Neural cell (in vitro differentiated cells): ENCODE measurements at regions not wholly inside any gene's neighbourhood (a gene's known extent, or its start where the extent isn't known, plus 50 kb on each side); places are given as distances from the start of the nearest gene placed in this dataset.

Experiments used
- H2AFZ ChIP-seq: fragments of 200-600, 300-800 bp; sonication (generic), shearing (Covaris generic); 2 replicates; pipeline ENCODE4 v1.6.0; 2014; ENCODE audit warnings: low read depth, mild to moderate bottlenecking, antibody characterized with exemption, low read length, moderate library complexity
- H3F3A ChIP-seq: fragments of 200-600 bp; shearing (Covaris generic); 2 replicates; pipeline ENCODE4 v1.6.1; 2016; ENCODE audit warnings: mild to moderate bottlenecking, moderate library complexity, mixed read lengths, antibody characterized with exemption, low read length; ENCODE audit not compliant: insufficient read depth, poor library complexity, severe bottlenecking
- H3K27ac ChIP-seq: fragments of 200-600, 300-800 bp; sonication (generic), shearing (Covaris generic); 2 replicates; pipeline ENCODE4 v1.5.1; 2014; ENCODE audit warnings: mild to moderate bottlenecking, low read length, moderate library complexity
- H3K27me3 ChIP-seq: fragments of 300-800, 200-600 bp; sonication (generic), shearing (Covaris generic); 2 replicates; pipeline ENCODE4 v1.6.0; 2014; ENCODE audit warnings: mild to moderate bottlenecking, low read depth, low read length, moderate library complexity; ENCODE audit not compliant: insufficient read depth
- H3K36me3 ChIP-seq: fragments of 300-800, 200-600 bp; sonication (generic), shearing (Covaris generic); 2 replicates; pipeline ENCODE4 v1.5.1; 2014; ENCODE audit warnings: mild to moderate bottlenecking, antibody characterized with exemption, low read length, moderate library complexity; ENCODE audit not compliant: insufficient read depth
- H3K4me2 ChIP-seq: fragments of 300-800, 200-600 bp; sonication (generic), shearing (Covaris generic); 2 replicates; pipeline ENCODE4 v1.6.0; 2014; ENCODE audit warnings: mild to moderate bottlenecking, low read length
- H3K4me3 ChIP-seq: fragments of 300-800, 200-600 bp; sonication (generic), shearing (Covaris generic); 2 replicates; pipeline ENCODE4 v1.5.1; 2014; ENCODE audit warnings: mild to moderate bottlenecking, low read length, moderate library complexity
- H3K79me2 ChIP-seq: fragments of 200-600 bp; shearing (Covaris generic); replicated peaks from 2 replicates; pipeline ENCODE4 v1.6.0; 2014; ENCODE audit warnings: mild to moderate bottlenecking, low read length, moderate library complexity; ENCODE audit not compliant: insufficient read depth
- H3K9ac ChIP-seq: fragments of 300-800, 200-600 bp; sonication (generic), shearing (Covaris generic); 2 replicates; pipeline ENCODE4 v1.6.1; 2016; ENCODE audit warnings: mild to moderate bottlenecking, low read length, mixed read lengths
- H3K9me2 ChIP-seq: fragments of 200-600 bp; shearing (Covaris generic); 2 replicates; pipeline ENCODE4 v1.6.1; 2016; ENCODE audit warnings: mild to moderate bottlenecking, low read length, mixed read lengths; ENCODE audit not compliant: insufficient read depth
- H3K9me3 ChIP-seq: fragments of 200-600, 300-800 bp; sonication (generic), shearing (Covaris generic); 2 replicates; pipeline ENCODE4 v1.6.1; 2016; ENCODE audit warnings: mild to moderate bottlenecking, mixed run types, low read length, moderate library complexity, mixed read lengths
- H4K20me1 ChIP-seq: fragments of 200-600 bp; shearing (Covaris generic); 2 replicates; pipeline ENCODE4 v1.6.1; 2016; ENCODE audit warnings: mild to moderate bottlenecking, mixed run types; ENCODE audit not compliant: insufficient read depth
- EP300 ChIP-seq: fragments of 450-650 bp; conservative IDR thresholded peaks from 2 replicates; pipeline ENCODE4 v1.6.1; 2014; ENCODE audit warnings: antibody characterized with exemption, mild to moderate bottlenecking, moderate library complexity; ENCODE audit not compliant: poor library complexity, severe bottlenecking
- EZH2 ChIP-seq: fragments of 200-600, 300-800 bp; shearing (Covaris generic), sonication (generic); IDR thresholded peaks from 2 replicates; pipeline ENCODE4 v1.6.1; 2014; ENCODE audit warnings: antibody characterized with exemption, low read length, borderline replicate concordance, mild to moderate bottlenecking; ENCODE audit not compliant: insufficient read depth, poor library complexity, severe bottlenecking
- MXI1 ChIP-seq: fragments of 450-650 bp; conservative IDR thresholded peaks from 2 replicates; pipeline ENCODE4 v1.6.1; 2014; ENCODE audit warnings: antibody characterized with exemption, mild to moderate bottlenecking; ENCODE audit not compliant: poor library complexity, severe bottlenecking
- POLR2AphosphoS5 ChIP-seq: IDR thresholded peaks from 2 replicates; pipeline ENCODE4 v1.6.1; 2012
- RAD21 ChIP-seq: fragments of 450-650 bp; conservative IDR thresholded peaks from 2 replicates; pipeline ENCODE4 v1.6.1; 2014; ENCODE audit warnings: antibody characterized with exemption, mild to moderate bottlenecking, moderate library complexity
- SMC3 ChIP-seq: fragments of 450-650 bp; conservative IDR thresholded peaks from 2 replicates; pipeline ENCODE4 v1.6.1; 2014; ENCODE audit warnings: antibody characterized with exemption, mild to moderate bottlenecking, moderate library complexity; ENCODE audit not compliant: poor library complexity
- TAF1 ChIP-seq: IDR thresholded peaks from 2 replicates; pipeline ENCODE4 v1.6.1; 2012; ENCODE audit warnings: low read depth
- TF ChIP-seq, protein P1 (sequence below): fragments of 450-650 bp; IDR thresholded peaks from 2 replicates; pipeline ENCODE4 v1.5.1; 2014; ENCODE audit warnings: antibody characterized with exemption, mild to moderate bottlenecking, moderate library complexity; ENCODE audit not compliant: poor library complexity, severe bottlenecking
- TF ChIP-seq, protein P2 (sequence below): IDR thresholded peaks from 2 replicates; pipeline ENCODE4 v1.6.1; 2012; ENCODE audit warnings: borderline replicate concordance

DNA sequence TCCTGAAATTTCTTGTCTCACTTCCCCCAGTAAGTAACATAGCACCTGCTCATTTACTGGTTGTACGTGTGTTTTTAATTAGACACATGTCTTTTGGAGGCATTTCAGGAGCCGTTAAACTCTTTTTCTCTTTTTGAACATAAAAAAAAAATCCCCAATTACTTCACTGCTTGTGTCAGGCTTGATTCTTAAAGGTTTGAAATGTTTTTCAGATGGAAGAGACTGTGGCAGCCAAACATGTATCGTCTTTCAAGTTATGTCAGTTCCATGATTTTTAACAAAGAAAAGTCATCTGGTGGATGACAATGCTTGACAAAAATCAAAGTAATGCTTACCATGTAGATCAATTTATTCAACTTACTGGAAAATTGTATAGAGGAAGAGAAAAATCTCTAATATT, 585.8 kb downstream of the GATA3 start:
- H4K20me1 ChIP-seq: no peaks in the 10 kb centered on the region
- no peak overlapping the region for H3K27ac ChIP-seq
- no peaks in the 10 kb centered on the region for H3F3A ChIP-seq
- no peak overlapping the region for H3K9ac ChIP-seq
- H3K9me3 ChIP-seq: no peaks in the 10 kb centered on the region
- no peaks in the 10 kb centered on the region for H3K36me3 ChIP-seq
- TF ChIP-seq RAD21: no peak
- H3K9me2 ChIP-seq: no peaks in the 10 kb centered on the region
- H2AFZ ChIP-seq: no peak overlapping the region
- no peak overlapping the region for H3K4me2 ChIP-seq
- no peak overlapping the region for H3K4me3 ChIP-seq
- no peaks in the 10 kb centered on the region for H3K27me3 ChIP-seq
- H3K79me2 ChIP-seq: no peaks in the 10 kb centered on the region

DNA sequence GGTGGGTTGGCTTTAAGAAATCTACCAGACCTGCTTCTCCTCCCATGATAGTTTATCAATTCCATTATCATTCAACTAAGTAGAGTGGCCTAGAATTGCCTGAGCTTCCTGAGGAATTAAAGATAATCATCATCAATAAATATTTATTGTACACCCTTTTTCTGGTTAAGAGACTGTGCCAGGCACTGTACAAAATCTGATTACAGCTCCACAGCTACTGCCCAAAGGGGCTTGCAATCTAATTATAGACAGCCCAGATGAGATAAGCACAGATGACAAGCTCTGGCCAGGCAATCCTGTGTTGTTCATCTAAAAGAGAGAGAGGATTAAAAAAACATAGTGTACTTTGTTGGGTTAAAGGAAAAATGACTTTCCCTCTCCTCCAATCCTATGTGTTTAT, 586.4 kb downstream of the GATA3 start:
- Histone ChIP-seq H3F3A (no peaks in the 10 kb centered on the region), H2AFZ (no peak overlapping the region), H3K9me2 (no peaks in the 10 kb centered on the region), H3K27ac (no peak overlapping the region), H3K79me2 (no peaks in the 10 kb centered on the region), H3K9ac (no peak overlapping the region), H3K4me2 (no peak overlapping the region), H3K36me3 (no peaks in the 10 kb centered on the region), H3K9me3 (no peaks in the 10 kb centered on the region), H4K20me1 (no peaks in the 10 kb centered on the region), H3K27me3 (no peaks in the 10 kb centered on the region), H3K4me3 (no peak overlapping the region)
- TF ChIP-seq SMC3: no peak
- no peak for TF ChIP-seq MXI1
- TF ChIP-seq, protein P1, sequence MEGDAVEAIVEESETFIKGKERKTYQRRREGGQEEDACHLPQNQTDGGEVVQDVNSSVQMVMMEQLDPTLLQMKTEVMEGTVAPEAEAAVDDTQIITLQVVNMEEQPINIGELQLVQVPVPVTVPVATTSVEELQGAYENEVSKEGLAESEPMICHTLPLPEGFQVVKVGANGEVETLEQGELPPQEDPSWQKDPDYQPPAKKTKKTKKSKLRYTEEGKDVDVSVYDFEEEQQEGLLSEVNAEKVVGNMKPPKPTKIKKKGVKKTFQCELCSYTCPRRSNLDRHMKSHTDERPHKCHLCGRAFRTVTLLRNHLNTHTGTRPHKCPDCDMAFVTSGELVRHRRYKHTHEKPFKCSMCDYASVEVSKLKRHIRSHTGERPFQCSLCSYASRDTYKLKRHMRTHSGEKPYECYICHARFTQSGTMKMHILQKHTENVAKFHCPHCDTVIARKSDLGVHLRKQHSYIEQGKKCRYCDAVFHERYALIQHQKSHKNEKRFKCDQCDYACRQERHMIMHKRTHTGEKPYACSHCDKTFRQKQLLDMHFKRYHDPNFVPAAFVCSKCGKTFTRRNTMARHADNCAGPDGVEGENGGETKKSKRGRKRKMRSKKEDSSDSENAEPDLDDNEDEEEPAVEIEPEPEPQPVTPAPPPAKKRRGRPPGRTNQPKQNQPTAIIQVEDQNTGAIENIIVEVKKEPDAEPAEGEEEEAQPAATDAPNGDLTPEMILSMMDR: no peak
- TF ChIP-seq RAD21: no peak
- no peak for TF ChIP-seq TAF1
- no peak for TF ChIP-seq EZH2
- no peak for TF ChIP-seq POLR2AphosphoS5
- TF ChIP-seq, protein P2, sequence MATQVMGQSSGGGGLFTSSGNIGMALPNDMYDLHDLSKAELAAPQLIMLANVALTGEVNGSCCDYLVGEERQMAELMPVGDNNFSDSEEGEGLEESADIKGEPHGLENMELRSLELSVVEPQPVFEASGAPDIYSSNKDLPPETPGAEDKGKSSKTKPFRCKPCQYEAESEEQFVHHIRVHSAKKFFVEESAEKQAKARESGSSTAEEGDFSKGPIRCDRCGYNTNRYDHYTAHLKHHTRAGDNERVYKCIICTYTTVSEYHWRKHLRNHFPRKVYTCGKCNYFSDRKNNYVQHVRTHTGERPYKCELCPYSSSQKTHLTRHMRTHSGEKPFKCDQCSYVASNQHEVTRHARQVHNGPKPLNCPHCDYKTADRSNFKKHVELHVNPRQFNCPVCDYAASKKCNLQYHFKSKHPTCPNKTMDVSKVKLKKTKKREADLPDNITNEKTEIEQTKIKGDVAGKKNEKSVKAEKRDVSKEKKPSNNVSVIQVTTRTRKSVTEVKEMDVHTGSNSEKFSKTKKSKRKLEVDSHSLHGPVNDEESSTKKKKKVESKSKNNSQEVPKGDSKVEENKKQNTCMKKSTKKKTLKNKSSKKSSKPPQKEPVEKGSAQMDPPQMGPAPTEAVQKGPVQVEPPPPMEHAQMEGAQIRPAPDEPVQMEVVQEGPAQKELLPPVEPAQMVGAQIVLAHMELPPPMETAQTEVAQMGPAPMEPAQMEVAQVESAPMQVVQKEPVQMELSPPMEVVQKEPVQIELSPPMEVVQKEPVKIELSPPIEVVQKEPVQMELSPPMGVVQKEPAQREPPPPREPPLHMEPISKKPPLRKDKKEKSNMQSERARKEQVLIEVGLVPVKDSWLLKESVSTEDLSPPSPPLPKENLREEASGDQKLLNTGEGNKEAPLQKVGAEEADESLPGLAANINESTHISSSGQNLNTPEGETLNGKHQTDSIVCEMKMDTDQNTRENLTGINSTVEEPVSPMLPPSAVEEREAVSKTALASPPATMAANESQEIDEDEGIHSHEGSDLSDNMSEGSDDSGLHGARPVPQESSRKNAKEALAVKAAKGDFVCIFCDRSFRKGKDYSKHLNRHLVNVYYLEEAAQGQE: no peak

DNA sequence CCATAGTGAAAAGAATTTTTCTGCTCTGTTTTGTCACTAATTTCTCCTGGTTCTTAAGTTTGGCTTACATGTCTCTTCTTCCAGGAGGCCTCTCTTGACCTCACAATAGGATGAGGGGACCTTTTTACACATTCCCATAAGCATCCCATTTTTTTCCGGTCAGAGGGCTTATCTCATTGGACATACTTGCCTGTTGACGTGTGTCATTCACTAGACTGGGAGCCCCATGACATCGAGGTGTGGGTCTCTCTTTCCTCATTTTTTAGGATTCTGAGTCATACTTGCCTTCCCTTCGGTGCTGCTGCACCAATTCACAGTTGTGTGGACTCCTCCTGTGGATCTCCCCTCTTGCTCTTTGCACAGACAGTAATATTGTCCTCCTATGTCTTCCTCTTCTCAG, 601.8 kb downstream of the GATA3 start:
- no peaks in the 10 kb centered on the region for H3F3A ChIP-seq
- no peaks in the 10 kb centered on the region for H3K27me3 ChIP-seq
- no peak overlapping the region for H3K27ac ChIP-seq
- H3K36me3 ChIP-seq: no peaks in the 10 kb centered on the region
- H4K20me1 ChIP-seq: no peaks in the 10 kb centered on the region
- H3K4me2 ChIP-seq: no peak overlapping the region
- no peaks in the 10 kb centered on the region for H3K9me2 ChIP-seq
- TF ChIP-seq POLR2AphosphoS5 (no peak), TAF1 (no peak), EP300 (no peak), RAD21 (no peak), EZH2 (no peak), MXI1 (no peak), SMC3 (no peak)
- TF ChIP-seq, protein P1: no peak
- TF ChIP-seq, protein P2: no peak
- no peak overlapping the region for H3K4me3 ChIP-seq
- no peak overlapping the region for H3K9ac ChIP-seq
- H2AFZ ChIP-seq: no peak overlapping the region
- H3K79me2 ChIP-seq: no peaks in the 10 kb centered on the region
- H3K9me3 ChIP-seq: no peaks in the 10 kb centered on the region
